Kidney epithelial cell (primary cell): ENCODE measurements at regions not wholly inside any gene's neighbourhood (a gene's known extent, or its start where the extent isn't known, plus 50 kb on each side); places are given as distances from the start of the nearest gene placed in this dataset.

Experiments
- DNase-seq: peaks from one replicate; pipeline ENCODE4 v3.0.0-alpha.2; 2010; ENCODE audit warnings: low read depth
- H3K27me3 ChIP-seq: 2 replicates; pipeline ENCODE4 v1.6.0; 2011; ENCODE audit warnings: low read length; ENCODE audit not compliant: control insufficient read depth, insufficient read depth
- H3K36me3 ChIP-seq: 2 replicates; pipeline ENCODE4 v1.5.1; 2011; ENCODE audit warnings: low read length; ENCODE audit not compliant: control insufficient read depth, insufficient read depth
- H3K4me3 ChIP-seq: 2 replicates; pipeline ENCODE4 v1.5.1; 2011; ENCODE audit warnings: low read depth, mild to moderate bottlenecking, control low read depth, low read length
- TF ChIP-seq, protein P1 (sequence below): IDR thresholded peaks from 2 replicates; pipeline ENCODE4 v1.5.1; 2011; ENCODE audit warnings: mild to moderate bottlenecking, moderate library complexity, low read length, control low read depth, inconsistent platforms; ENCODE audit not compliant: insufficient read depth, poor library complexity, severe bottlenecking

- no peaks in the 10 kb centered on the region for H3K27me3 ChIP-seq
- H3K4me3 ChIP-seq, result no peak overlapping the region
Measured at GRCh38 chr7:18352339-18353255, 143.0 kb upstream of the HDAC9 start.

DNA sequence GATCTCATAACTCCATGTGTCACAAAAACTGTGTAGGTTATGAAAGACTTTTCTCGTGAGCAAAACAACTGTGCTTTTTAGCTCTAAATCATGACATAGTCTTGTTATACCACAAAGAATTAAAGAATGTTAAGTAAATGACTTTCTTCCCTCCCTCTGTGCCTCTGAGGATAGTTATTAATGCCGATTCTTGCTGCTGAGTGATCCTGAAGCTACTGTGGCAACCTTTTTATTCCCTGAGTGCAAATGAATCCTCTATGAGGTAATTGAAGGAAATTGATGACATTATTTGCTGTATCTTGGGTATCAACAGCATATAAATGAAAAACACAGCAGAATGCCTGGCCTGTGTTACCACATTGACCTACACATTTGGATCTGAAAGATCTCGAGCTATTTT lies 142.2 kb upstream of the HDAC9 start:
- DNase-seq, result no peak
- no peaks in the 10 kb centered on the region for H3K36me3 ChIP-seq
- no peaks in the 10 kb centered on the region for H3K27me3 ChIP-seq
- TF ChIP-seq, protein P1, sequence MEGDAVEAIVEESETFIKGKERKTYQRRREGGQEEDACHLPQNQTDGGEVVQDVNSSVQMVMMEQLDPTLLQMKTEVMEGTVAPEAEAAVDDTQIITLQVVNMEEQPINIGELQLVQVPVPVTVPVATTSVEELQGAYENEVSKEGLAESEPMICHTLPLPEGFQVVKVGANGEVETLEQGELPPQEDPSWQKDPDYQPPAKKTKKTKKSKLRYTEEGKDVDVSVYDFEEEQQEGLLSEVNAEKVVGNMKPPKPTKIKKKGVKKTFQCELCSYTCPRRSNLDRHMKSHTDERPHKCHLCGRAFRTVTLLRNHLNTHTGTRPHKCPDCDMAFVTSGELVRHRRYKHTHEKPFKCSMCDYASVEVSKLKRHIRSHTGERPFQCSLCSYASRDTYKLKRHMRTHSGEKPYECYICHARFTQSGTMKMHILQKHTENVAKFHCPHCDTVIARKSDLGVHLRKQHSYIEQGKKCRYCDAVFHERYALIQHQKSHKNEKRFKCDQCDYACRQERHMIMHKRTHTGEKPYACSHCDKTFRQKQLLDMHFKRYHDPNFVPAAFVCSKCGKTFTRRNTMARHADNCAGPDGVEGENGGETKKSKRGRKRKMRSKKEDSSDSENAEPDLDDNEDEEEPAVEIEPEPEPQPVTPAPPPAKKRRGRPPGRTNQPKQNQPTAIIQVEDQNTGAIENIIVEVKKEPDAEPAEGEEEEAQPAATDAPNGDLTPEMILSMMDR, result no peak
- H3K4me3 ChIP-seq, result no peak overlapping the region

More at GRCh38 chr7:18352339-18353255, 143.0 kb upstream of the HDAC9 start:
- DNase-seq, result no peak
- H3K36me3 ChIP-seq, result no peaks in the 10 kb centered on the region
- TF ChIP-seq, protein P1, result peak; percentile 50

- DNase-seq, result no peak
- no peaks in the 10 kb centered on the region for H3K27me3 ChIP-seq
- H3K36me3 ChIP-seq, result no peaks in the 10 kb centered on the region
- TF ChIP-seq, protein P1, result no peak
- H3K4me3 ChIP-seq, result no peak overlapping the region
Measured at GRCh38 chr7:18354108-18355085, 141.2 kb upstream of the HDAC9 start.

GRCh38 chr7:18356191-18356645 lies 139.3 kb upstream of the HDAC9 start:
- Histone ChIP-seq H3K4me3 (no peak overlapping the region), H3K36me3 (no peaks in the 10 kb centered on the region), H3K27me3 (no peaks in the 10 kb centered on the region)
- TF ChIP-seq, protein P1, result peak; percentile 49
- no peak for DNase-seq

- no peak for DNase-seq
- Histone ChIP-seq H3K4me3 (no peak overlapping the region), H3K36me3 (no peaks in the 10 kb centered on the region), H3K27me3 (no peaks in the 10 kb centered on the region)
- TF ChIP-seq, protein P1, result peak; percentile 25
Measured at GRCh38 chr7:18357691-18358090, 137.9 kb upstream of the HDAC9 start.
